Gastroesophageal sphincter (tissue), 4 donors: ENCODE measurements at regions not wholly inside any gene's neighbourhood (a gene's known extent, or its start where the extent isn't known, plus 50 kb on each side); places are given as distances from the start of the nearest gene placed in this dataset.

Experiments
- ATAC-seq: fragments of 150-250 bp; one replicate; pipeline ENCODE4 v1.9.1; 2016; ENCODE audit warnings: mild to moderate bottlenecking, moderate library complexity
- H3K27ac ChIP-seq, 4 donors: fragments of 200-600 bp; sonication (generic) in 3 of 4; 1 replicate in 3 of 4; 2 replicates in 1 of 4; pipeline ENCODE4 v1.5.1; 2016 to 2019
- H3K27me3 ChIP-seq: fragments of 200-600 bp; sonication (generic); one replicate; pipeline ENCODE4 v1.5.1; 2019
- H3K36me3 ChIP-seq, 2 donors: fragments of 200-600 bp; sonication (generic); one replicate each; pipeline ENCODE4 v1.5.1; 2019; ENCODE audit warnings: control low read depth in 1 of 2
- H3K4me1 ChIP-seq, 3 donors: fragments of 200-600 bp; sonication (generic); 1 replicate in 2 of 3; 2 replicates in 1 of 3; pipeline ENCODE4 v1.5.1; 2016 to 2019; ENCODE audit warnings: control low read depth in 2 of 3
- H3K4me3 ChIP-seq, 2 donors: fragments of 200-600 bp; sonication (generic); one replicate each; pipeline ENCODE4 v1.5.1; 2019; ENCODE audit warnings: mild to moderate bottlenecking in 1 of 2, moderate library complexity in 1 of 2
- H3K9me3 ChIP-seq, 3 donors: fragments of 200-600 bp; sonication (generic); one replicate each; pipeline ENCODE4 v1.5.1; 2017 to 2019; ENCODE audit warnings: control low read depth in 2 of 3
- CTCF ChIP-seq, 4 experiments: fragments of 200-600 bp in 2 of 4; fragments of 450-650 bp in 2 of 4; sonication (generic) in 1 of 4; IDR thresholded peaks; one replicate each; pipeline ENCODE4 v1.5.1; 2017 to 2019; ENCODE audit warnings: antibody characterized with exemption in 4 of 4, mild to moderate bottlenecking in 2 of 4, moderate library complexity in 2 of 4
- WGBS, 2 donors: methylation state at CpG; one replicate each; pipeline ENCODE4 v1.1.5; 2018; ENCODE audit warnings: low coverage in 1 of 2; 5-methylcytosine and 5-hydroxymethylcytosine counted together

GRCh38 chr3:194536871-194537637, 50.3 kb upstream of the ATP13A3 start:
- TF ChIP-seq CTCF (IDR thresholded peaks at IDR 0.05): no peak
- no peak overlapping the region for H3K4me3 ChIP-seq
- peak overlapping the region in 1 of 4 donors; percentile 38 for H3K27ac ChIP-seq

More at GRCh38 chr3:194536871-194537637, 50.3 kb upstream of the ATP13A3 start:
- Histone ChIP-seq H3K27me3 (no peaks in the 10 kb centered on the region), H3K4me1 (peaks cover 0 to 13% (median 3%) of the 10 kb centered on the region in 3 donors), H3K9me3 (peaks cover 0 to 12% (median 0%) of the 10 kb centered on the region in 3 donors), H3K36me3 (no peaks in the 10 kb centered on the region)
- no peak for ATAC-seq
- WGBS, 2 donors: 50 to 65% methylated on average over 2 of the region's 2 CpGs
